ENCODE measurements at regions not wholly inside any gene's neighbourhood (a gene's known extent, or its start where the extent isn't known, plus 50 kb on each side); places are given as distances from the start of the nearest gene placed in this dataset.

DNA sequence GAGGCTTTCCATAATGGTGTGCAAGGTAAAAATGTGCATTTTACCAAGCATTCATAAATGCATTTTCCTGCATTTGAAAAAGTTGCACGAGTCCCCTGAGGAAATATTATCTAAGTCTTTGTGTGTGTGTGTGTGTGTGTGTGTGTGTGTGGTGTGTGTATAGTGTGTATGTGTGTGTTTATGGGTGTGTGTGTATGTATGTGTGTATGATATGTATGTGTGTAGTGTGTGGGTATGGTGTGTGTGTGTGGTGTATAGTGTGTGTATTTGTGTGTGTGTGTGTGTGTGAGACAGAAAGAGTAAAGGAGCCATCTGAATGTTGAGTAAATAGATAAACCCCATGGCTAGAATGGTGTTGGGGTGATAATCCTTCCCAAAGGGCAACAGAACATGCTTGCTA, 229.6 kb upstream of the TBC1D5 start:
- Histone ChIP-seq H3K27me3 (replicated peaks in 1 of 7) (peaks cover 0 to 6% (median 0%) of the 10 kb centered on the region in 7 donors), H3K4me1 (no peaks in the 10 kb centered on the region), H3K9me3 (no peaks in the 10 kb centered on the region), H3K36me3 (no peaks in the 10 kb centered on the region), H3K27ac (no peak overlapping the region), H3K4me3 (no peak overlapping the region)
- intact Hi-C loops (cut with DNase I; ENCODE audit: low total_unique reads), result no loop called here
- DNase-seq, result no peak
- WGBS, 5 donors, result 69 to 96% (median 94%) methylated on average over 1 of the region's 1 CpG
- no peak for TF ChIP-seq POLR2A (IDR thresholded peaks at IDR 0.05)
- TF ChIP-seq POLR2AphosphoS5 (IDR thresholded peaks at IDR 0.05), result no peak
- TF ChIP-seq, protein P1, sequence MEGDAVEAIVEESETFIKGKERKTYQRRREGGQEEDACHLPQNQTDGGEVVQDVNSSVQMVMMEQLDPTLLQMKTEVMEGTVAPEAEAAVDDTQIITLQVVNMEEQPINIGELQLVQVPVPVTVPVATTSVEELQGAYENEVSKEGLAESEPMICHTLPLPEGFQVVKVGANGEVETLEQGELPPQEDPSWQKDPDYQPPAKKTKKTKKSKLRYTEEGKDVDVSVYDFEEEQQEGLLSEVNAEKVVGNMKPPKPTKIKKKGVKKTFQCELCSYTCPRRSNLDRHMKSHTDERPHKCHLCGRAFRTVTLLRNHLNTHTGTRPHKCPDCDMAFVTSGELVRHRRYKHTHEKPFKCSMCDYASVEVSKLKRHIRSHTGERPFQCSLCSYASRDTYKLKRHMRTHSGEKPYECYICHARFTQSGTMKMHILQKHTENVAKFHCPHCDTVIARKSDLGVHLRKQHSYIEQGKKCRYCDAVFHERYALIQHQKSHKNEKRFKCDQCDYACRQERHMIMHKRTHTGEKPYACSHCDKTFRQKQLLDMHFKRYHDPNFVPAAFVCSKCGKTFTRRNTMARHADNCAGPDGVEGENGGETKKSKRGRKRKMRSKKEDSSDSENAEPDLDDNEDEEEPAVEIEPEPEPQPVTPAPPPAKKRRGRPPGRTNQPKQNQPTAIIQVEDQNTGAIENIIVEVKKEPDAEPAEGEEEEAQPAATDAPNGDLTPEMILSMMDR (IDR thresholded peaks at IDR 0.05 in 8 of 11, conservative IDR thresholded peaks at IDR 0.05 in 3 of 11), result no peak

DNA sequence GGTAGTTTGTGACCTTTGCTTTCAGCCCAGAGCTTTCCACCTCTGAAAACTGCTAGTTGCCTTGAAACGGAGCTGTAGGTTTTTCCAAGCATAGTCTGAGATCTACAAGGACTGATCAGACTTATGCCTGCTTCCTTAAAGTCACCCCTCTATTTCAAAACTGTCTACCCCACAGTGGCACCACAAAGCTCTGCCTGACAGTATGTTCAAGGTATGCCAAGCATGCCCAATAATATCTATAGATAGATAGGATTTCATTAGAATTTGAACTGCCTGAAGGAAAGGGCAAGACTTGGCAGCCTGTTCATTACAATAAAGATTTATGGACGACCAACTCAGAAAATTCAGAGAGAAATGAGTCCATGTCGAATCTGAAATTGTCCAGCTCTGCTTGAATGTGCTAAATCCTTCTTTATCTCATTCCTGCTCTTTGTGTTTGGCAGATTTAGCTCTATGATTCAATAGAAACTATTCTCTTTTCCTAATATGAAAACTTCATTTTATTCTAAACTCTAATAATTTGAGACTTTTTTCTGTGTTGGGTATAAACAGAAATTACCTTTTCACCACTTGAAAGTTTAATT, 227.6 kb upstream of the TBC1D5 start:
- H3K27me3 ChIP-seq (replicated peaks in 1 of 7), result peaks cover 0 to 7% (median 0%) of the 10 kb centered on the region in 7 donors
- intact Hi-C loops (cut with DNase I; ENCODE audit: low total_unique reads), result no loop called here
- no peaks in the 10 kb centered on the region for H3K36me3 ChIP-seq
- no peak overlapping the region for H3K4me3 ChIP-seq
- no peaks in the 10 kb centered on the region for H3K9me3 ChIP-seq
- TF ChIP-seq POLR2AphosphoS5 (IDR thresholded peaks at IDR 0.05) (no peak), POLR2A (IDR thresholded peaks at IDR 0.05) (no peak)
- TF ChIP-seq, protein P1 (IDR thresholded peaks at IDR 0.05 in 8 of 11, conservative IDR thresholded peaks at IDR 0.05 in 3 of 11), result no peak
- DNase-seq, result no peak
- H3K4me1 ChIP-seq, result no peaks in the 10 kb centered on the region
- no peak overlapping the region for H3K27ac ChIP-seq
- 60 to 80% (median 67%) methylated on average over 3 of the region's 3 CpGs for WGBS, 5 donors

DNA sequence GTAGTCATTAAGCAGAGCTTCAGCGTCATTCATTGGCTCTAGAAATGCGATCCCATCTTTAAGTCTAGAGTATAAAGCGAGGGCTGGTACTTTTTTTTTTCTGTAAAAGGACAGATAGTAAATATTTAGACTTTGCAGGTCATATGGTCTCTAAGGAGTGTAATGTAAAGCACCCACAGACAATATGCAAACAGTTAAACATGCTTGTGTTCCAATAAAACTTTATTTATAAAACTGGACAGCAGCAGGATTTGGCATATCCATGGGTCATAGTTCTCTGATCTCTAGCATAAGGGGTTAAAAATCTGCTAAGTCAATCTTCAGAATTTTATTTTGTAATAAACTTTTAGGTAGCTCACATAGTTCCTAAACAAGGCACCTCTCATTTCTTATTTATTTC, 226.8 kb upstream of the TBC1D5 start:
- Histone ChIP-seq H3K4me1 (no peaks in the 10 kb centered on the region), H3K9me3 (no peaks in the 10 kb centered on the region), H3K4me3 (no peak overlapping the region), H3K36me3 (no peaks in the 10 kb centered on the region), H3K27ac (no peak overlapping the region), H3K27me3 (replicated peaks in 1 of 7) (peaks cover 0 to 7% (median 0%) of the 10 kb centered on the region in 7 donors)
- no peak for TF ChIP-seq POLR2AphosphoS5 (IDR thresholded peaks at IDR 0.05)
- TF ChIP-seq POLR2A (IDR thresholded peaks at IDR 0.05), result no peak
- TF ChIP-seq, protein P1 (IDR thresholded peaks at IDR 0.05 in 8 of 11, conservative IDR thresholded peaks at IDR 0.05 in 3 of 11), result no peak
- DNase-seq, result no peak
- 92 to 97% (median 95%) methylated on average over 3 of the region's 3 CpGs for WGBS, 5 donors
- intact Hi-C loops (cut with DNase I; ENCODE audit: low total_unique reads), result no loop called here

DNA sequence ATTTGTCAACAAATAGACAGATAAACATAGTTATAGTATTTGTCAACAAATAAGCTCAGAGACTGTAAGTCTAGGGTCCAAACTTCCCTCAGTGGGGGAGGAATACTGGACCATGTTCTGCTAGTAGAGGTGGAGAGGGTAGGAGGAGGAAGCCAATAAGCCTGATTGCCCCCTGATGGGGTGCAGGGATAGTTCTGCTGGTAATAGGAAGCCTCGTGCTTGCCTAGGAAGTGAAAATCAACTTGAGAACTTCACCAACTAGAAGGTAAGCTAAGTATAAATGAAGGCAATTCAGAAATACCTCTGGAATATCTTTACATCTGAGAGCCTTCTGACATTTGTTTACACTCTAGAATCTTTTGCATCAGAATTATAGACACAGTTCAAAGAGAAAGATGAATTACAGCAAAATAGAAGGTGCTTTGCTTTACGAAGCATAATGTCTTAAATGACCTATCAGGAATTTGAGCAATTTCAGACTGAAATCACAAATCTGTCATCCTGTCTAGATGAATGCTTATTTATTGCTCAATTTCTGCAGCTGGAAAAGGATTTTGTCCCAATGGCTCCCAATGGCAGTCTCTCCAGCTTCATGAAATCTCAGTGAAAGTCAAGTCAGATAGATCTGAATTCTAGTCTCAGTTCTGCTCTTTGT, 225.6 kb upstream of the TBC1D5 start:
- Histone ChIP-seq H3K4me3 (no peak overlapping the region), H3K36me3 (no peaks in the 10 kb centered on the region), H3K4me1 (no peaks in the 10 kb centered on the region), H3K27ac (no peak overlapping the region), H3K9me3 (no peaks in the 10 kb centered on the region), H3K27me3 (replicated peaks in 1 of 7) (peaks cover 0 to 7% (median 0%) of the 10 kb centered on the region in 7 donors)
- 46 to 75% (median 61%) methylated on average over 2 of the region's 2 CpGs for WGBS, 5 donors
- intact Hi-C loops (cut with DNase I; ENCODE audit: low total_unique reads), result no loop called here
- no peak for DNase-seq
- TF ChIP-seq POLR2A (IDR thresholded peaks at IDR 0.05) (no peak), POLR2AphosphoS5 (IDR thresholded peaks at IDR 0.05) (no peak)
- TF ChIP-seq, protein P1 (IDR thresholded peaks at IDR 0.05 in 8 of 11, conservative IDR thresholded peaks at IDR 0.05 in 3 of 11), result no peak
